ENCODE measurements at regions not wholly inside any gene's neighbourhood (a gene's known extent, or its start where the extent isn't known, plus 50 kb on each side); places are given as distances from the start of the nearest gene placed in this dataset.
"Not testable (repeated sequence)": the region's sequence is repeated elsewhere in the genome, so short reads cannot be mapped to it uniquely, and the experiment has no call there.

DNA sequence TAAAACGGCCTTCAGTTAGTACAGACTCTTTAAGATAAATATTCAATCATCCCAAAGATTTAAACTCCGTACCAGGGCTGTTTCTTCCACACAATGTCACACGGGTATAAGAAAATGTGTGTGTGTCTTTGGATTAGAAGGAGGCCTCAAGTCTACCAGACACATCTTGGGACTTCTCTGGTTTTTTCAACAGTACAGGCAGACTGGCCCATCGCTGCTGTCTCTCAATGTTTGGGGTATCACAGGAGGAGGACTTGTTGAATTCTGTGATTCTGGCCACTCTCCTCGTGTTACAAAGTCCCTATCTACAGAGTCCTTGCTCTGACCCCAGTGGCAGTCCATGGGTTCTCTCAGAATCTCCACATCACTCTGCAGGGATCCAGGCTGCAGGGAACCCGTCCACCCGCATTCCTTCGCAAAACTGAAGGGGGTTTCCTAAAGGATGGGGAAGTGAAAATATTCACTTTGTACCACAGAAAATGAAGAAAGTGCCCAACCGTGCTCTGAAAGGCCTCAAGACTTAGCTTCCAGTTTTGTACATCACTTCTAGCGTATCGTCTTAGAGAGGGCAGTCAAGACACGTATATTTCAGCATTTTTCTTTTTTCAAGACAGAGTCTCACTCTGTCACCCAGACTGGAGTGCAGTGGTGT is 373.2 kb downstream of the NPIPA8 start:
- ATAC-seq (no peak), DNase-seq (ENCODE audit: missing footprints) (no peak)
- intact Hi-C loops (cut with DNase I): no loop called here

DNA sequence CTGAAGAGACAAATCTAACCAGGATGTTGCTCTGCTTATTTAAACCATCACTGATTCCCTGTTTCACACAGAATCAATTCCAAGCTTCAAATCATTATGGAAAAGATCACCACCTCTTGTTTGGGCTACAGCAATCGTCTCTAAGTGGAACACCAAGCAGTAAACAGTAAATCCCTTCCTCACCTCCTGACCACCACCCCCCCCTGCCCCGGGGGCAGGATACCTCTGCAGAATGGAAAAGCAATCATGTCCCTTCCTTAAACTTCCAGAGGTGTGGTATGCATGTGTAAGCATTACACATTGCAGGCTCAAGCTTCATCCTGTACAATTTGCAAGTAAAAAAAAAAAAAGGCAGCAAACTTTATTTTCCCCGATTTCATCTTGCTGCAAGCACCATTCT is 373.8 kb downstream of the NPIPA8 start:
- DNase-seq (ENCODE audit: missing footprints) (no peak), ATAC-seq (no peak)
- intact Hi-C loops (cut with DNase I): no loop called here

DNA sequence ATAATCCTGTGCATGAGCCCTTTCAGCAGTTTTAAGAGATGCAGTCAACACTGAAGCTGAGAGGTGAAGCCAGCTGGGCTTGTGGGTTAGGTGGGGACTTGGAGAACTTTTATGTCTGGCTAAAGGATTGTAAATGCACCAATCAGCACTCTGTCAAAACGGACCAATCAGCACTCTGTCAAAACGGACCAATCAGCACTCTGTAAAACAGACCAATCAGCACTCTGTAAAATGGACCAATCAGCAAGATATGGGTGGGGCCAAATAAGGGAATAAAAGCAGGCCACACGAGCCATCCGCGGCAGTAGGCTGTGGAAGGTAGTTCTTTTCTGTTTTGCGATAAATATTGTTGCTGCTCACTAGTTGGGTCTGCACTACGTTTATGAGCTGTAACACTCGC is 374.7 kb downstream of the NPIPA8 start:
- DNase-seq (ENCODE audit: missing footprints); intact Hi-C loops (cut with DNase I): not testable (repeated sequence)

DNA sequence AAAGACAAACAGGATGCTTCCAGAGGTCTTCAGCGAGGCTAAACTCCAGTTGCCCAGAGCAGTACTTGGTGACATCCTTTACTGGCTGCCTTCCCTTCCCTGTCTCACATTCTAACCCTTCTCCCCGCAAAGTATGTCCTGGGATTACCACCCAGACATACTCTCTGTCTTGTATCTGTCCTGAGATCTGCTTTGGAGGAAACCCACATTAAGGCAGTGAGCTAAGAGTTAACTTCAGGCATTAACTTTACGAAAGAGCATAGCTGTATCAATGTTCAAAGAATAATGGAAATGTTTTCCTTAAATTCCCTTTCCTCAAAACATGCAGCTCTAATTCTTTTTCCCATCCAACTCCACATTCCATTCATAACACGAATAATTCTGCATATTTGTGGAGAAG is 385.2 kb downstream of the NPIPA8 start:
- intact Hi-C loops (cut with DNase I): no loop called here
- ATAC-seq: no peak
- no peak for DNase-seq (ENCODE audit: missing footprints)

More for the DNA sequence above, 374.7 kb downstream of the NPIPA8 start:
- ATAC-seq: not testable (repeated sequence)

DNA sequence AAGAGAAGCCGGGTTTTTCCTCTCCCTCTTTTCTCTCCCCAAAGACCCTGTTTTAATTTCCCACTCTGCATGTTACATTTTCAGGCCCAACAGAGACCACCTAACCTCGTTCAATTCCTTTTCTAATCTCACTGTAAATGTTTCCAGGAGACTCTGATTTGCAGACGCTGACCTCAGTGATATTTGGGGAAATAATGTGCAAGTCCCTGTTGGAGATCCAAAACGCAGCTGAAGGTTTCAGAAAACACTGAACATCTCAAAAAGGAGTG is 386.6 kb downstream of the NPIPA8 start:
- ATAC-seq (no peak), DNase-seq (ENCODE audit: missing footprints) (no peak)
- intact Hi-C loops (cut with DNase I): no loop called here

DNA sequence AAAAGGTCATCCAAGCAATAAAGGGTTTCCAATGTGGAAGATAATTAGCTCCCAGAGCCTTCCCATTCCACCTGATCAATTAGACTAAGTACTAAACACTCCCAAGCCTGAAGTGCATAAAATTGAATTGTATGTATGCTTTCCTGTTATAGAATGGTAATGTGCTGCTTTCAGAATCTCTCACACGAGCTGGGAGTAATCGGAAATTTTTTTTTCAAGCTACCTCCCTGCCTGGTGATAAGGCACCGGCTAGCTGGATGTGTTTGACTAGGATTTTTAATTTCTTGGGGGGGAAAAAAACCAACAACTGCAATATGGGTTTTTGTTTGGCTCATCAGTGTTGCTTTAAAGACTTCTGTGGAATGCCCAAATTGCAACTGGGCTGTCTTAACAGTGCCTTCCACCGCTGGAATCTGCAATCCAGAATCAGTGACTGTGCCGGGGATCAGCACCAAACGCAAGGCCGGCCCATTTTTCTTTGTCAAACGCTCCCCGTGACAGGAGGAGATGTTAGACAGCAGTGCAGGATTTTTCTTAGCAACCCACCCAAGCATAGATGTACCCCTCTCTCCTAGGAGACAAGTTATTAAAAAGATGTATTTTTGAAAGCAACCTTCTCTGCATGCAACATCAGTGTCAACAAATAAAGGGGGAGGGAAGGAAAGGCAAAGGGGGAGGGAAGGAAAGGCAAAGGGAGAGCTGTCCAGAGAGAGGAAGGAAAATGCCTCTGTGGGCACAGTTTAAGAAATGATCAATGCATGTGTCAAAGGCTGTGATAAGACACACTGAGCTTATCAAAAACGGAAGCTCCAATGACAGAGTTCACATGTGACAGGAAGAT is 387.2 kb downstream of the NPIPA8 start:
- ATAC-seq (no peak), DNase-seq (ENCODE audit: missing footprints) (no peak)
- intact Hi-C loops (cut with DNase I): no loop called here

- ATAC-seq (no peak), DNase-seq (ENCODE audit: missing footprints) (no peak)
- intact Hi-C loops (cut with DNase I): no loop called here
Observed at GRCh38 chr16:17947637-17948036, 388.9 kb downstream of the NPIPA8 start.

DNA sequence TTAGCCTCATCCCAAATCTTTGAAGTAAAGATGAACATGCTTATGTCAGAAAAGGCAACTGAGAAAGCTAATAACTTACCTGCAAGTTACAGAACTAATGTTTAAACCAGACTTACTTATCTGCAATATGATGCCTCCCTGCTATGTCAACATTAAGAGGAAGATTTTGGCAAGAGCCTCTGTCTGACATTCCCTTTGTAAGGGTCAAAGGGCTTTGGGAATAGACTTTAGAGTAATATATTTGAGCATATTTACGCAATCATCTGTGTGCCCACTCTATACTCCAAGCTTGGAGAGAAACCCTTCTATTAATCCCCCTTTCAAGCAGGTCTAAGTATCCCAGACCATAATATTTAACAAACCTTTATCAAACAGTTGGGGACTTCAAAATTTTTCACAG is 389.4 kb downstream of the NPIPA8 start:
- no peak for DNase-seq (ENCODE audit: missing footprints)
- no peak for ATAC-seq
- intact Hi-C loops (cut with DNase I): no loop called here

- ATAC-seq (no peak), DNase-seq (ENCODE audit: missing footprints) (no peak)
- intact Hi-C loops (cut with DNase I): no loop called here
Observed at GRCh38 chr16:17945080-17945601, 391.4 kb downstream of the NPIPA8 start.

- ATAC-seq (no peak), DNase-seq (ENCODE audit: missing footprints) (no peak)
- intact Hi-C loops (cut with DNase I): no loop called here
Observed at GRCh38 chr16:17944345-17944744, 392.2 kb downstream of the NPIPA8 start.

DNA sequence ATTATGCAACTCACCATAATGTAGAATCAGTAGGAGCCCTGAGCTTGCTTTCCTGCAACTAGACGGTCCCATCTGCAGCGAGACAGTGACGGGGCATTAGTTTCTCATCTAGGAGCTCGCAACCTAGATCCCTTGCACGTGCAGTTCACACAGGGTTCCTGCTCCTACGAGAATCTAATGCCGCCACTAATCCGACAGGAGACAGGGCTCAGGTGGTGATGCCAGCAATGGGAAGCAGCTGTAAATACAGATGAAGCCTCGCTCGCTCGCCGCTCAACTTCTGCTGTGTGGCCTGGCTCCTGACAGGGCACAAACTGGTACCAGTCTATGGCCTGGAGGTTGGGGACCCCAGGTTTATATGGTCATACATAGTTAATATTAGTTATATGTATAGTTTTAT is 394.5 kb downstream of the NPIPA8 start:
- DNase-seq (ENCODE audit: missing footprints) (no peak), ATAC-seq (no peak)
- intact Hi-C loops (cut with DNase I): no loop called here

- no peak for ATAC-seq
- DNase-seq (ENCODE audit: missing footprints): no peak
- intact Hi-C loops (cut with DNase I): no loop called here
Observed at GRCh38 chr16:17940584-17941364, 395.8 kb downstream of the NPIPA8 start.

DNA sequence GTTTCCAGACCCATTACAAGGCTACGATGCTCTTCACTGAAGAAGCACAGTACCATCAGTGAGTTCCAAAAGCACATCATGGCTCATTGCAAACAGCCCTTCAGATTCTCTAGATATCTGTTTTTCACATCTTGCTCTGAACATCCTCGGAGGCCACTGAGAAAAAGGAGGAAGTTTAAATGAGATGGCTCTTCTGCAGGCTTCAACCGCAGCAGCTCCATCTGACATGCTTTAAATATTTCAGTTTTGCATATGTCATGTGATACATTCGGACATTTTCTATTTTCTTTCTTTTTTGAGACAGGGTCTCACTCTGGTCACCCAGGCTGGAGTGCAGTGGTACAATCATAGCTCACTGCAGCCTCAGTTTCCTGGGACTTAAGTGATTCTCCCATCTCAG is 396.8 kb downstream of the NPIPA8 start:
- DNase-seq (ENCODE audit: missing footprints) (no peak), ATAC-seq (no peak)
- intact Hi-C loops (cut with DNase I): no loop called here

DNA sequence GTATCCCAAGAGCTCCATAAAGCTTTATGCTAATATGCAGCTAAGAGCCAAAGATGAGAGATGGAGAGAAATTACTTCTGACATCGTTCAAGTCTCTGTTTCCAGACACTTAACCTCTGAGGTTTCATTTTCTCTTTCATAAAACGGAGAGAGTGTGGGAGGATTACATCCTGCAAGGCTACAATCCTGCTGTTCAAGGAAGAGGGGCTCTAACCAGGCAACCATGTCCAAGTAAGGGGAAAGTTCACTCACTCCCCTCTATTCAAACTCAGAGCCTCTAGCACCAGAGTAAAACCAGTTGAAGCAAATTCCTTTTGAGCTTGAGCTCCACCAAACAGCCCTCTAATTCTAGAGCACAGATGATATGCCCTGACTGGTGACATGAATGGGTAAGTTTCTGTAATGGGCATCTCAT is 397.4 kb downstream of the NPIPA8 start:
- no peak for ATAC-seq
- intact Hi-C loops (cut with DNase I): no loop called here
- no peak for DNase-seq (ENCODE audit: missing footprints)

- intact Hi-C loops (cut with DNase I): no loop called here
- no peak for DNase-seq (ENCODE audit: missing footprints)
- ATAC-seq: no peak
Observed at GRCh38 chr16:17938546-17938945, 398.0 kb downstream of the NPIPA8 start.

DNA sequence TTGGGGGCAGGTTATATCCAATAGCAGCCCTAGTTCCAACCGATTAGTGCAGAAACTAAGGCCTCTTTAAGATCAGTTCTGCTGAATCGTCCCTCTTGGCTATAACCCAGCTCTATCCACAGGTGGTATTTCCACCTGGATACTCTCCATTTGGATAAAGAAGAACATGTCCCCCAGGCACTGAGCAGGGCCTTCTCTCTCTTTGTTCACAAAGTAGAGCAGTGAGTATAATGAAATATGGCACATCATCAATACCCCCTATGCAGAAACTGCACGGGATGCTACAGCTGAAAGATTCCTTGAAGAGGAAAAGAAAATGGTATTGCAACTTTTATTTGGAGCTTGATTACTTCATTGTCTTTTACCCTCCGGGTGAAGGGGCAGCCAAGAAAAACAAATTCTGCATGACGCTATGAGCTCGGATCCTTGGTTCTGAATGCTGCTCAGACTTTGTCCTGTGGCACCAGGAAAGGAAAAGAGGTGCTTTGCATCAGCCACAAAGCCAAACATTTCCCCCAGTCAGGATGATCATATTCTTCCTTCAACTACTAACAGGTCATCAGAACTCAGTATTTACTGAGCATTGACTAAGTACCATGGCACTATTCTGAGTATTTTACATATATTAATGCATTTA is 399.7 kb downstream of the NPIPA8 start:
- ATAC-seq: no peak
- DNase-seq (ENCODE audit: missing footprints): no peak
- intact Hi-C loops (cut with DNase I): no loop called here

DNA sequence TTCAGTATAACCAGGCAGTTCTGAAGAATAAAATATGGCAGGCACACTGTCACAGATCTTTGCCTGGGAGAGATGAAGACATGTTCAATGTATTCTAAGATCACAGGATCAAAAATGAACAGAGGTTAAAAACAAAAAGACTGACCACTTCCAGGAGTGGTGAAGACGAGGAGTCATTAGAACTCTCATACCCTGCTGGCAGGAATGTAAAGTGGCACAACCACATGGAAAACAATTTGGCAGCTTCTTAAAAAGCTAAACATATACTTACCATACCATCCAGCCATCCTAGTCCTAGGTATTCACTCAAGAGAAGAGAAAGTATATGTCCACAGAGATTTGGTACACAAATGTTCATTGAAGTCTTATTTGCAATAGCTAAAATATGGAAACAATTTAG is 406.3 kb downstream of the NPIPA8 start:
- ATAC-seq (no peak), DNase-seq (ENCODE audit: missing footprints) (no peak)
- intact Hi-C loops (cut with DNase I): no loop called here

DNA sequence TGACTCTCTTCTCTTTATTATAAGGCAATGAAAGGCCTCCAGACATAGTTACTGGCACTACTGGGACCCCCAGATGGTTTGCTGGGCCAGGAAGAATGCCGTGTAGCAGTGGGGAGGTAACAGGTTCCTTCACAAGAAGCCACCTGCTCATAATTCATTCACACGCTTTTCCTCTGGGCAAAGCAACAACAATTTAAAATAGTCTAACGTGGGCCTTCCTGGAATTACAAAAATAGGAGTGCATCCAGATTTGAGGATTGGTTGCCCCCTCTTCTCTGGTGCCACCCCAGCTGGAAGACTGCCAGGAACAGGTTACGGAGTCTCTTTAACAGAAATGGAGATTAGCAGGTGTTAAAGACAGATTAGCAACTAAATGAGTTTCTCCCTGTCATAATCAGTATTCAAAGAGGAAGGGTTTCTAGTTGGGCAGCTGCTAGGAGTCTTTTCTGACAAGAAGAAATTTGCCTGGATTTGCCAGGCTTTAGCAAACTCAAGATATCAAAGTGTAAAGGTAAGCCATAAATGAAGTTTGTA is 409.6 kb downstream of the NPIPA8 start:
- DNase-seq (ENCODE audit: missing footprints) (no peak), ATAC-seq (no peak)
- intact Hi-C loops (cut with DNase I): no loop called here

DNA sequence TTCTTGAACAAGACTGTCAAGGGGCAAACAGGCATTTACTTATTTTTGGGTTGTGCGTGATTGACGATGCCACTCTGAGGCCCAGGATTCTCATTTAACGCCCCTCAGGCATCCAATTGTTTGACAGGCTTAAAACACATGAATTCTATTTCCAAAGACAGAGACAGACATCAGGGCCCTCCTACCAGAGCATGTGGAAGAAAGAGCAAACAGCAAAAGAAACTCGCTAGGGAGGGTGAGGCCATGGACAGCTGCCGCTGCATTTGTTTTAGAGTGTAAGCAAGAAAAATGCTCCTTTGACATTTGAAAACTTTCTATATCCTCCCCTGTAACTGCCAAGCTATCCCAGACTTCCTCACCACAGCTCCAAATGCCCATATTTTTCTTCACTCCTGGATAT is 410.1 kb downstream of the NPIPA8 start:
- DNase-seq (ENCODE audit: missing footprints): no peak
- no peak for ATAC-seq
- intact Hi-C loops (cut with DNase I): no loop called here
